Non-pigmented ciliary epithelial cell (primary cell): ENCODE measurements at regions not wholly inside any gene's neighbourhood (a gene's known extent, or its start where the extent isn't known, plus 50 kb on each side); places are given as distances from the start of the nearest gene placed in this dataset.

Experiments
- DNase-seq: peaks from one replicate; pipeline ENCODE4 v3.0.0-alpha.2; 2010; ENCODE audit warnings: low read depth

GRCh38 chr2:143909577-143910353 lies 610.2 kb downstream of the ZEB2 start:
- DNase-seq: no peak

DNA sequence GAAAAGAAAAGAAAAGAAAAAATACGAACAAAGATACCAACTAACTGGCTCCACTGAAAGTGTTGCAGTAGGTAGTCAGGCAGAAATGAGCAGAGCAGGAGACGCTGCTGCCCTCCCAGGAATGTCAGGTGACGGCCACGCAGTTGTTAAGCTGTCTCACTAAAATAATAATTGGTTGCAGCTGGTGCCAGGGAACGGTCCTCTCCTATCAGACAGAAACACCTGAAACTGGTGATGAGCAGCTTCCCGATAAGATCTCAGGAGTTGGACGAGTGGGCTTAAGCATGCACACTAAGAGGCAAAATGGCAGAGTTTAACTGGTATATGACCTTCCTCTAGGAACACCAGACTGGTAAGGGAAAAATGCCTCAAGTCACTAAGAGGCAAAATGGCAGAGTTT lies 611.1 kb downstream of the ZEB2 start:
- DNase-seq: no peak

DNA sequence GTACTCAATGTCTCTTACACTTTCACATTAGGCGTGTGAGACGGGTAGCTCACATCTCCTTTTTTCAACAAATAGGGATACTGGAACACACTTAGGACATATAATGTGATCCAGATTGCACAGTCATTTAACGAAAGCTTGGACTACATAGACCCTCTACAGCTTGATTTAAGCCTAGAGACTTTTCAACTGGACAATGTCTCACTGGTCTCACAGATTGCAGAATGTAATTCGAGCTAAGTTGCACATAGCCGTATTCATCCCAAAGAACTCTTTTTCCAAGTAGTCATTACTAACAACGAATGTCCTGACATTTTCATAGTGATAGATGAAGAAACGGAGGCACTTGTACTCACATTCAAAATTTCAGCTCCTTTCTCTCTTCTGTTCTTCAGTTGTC lies 612.1 kb downstream of the ZEB2 start:
- DNase-seq: peak; percentile 54

DNA sequence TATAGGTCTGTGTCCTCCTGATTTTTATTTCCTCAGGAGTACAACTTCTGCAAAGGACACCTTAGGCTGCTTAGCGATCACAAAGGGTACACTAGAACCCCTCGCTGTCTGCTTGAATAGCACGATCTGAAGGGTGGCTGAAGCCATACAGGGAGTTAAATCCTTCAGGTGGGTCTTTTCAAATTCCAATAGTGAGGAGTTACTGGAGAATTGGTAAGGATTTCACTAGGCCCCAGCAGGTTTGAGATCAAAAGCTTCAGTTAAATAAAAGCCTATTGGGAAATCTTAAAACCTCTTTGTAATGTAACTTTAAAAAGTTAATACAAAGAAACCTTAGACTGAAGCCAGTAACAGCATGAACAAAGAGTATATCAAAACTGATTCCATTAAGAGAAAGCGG lies 613.1 kb downstream of the ZEB2 start:
- DNase-seq: no peak

DNA sequence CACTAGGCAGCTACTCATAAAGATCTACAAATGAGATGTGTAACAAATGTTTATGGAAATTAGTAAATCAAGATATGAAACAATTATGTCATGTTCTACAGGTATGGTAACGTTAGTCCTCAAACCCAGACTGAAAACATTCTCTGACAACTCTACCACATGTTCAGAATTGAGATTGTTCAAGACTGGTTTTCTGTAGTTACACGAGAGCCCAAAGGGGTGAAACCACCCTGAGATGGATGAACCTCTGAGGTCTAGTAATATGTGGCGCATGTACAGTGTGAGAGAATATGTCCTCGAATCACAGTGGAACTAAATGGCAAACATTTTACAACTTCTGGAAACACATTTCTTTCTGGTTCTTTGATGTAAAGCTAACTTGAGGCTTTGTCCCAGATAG lies 614.3 kb downstream of the ZEB2 start:
- DNase-seq: no peak

DNA sequence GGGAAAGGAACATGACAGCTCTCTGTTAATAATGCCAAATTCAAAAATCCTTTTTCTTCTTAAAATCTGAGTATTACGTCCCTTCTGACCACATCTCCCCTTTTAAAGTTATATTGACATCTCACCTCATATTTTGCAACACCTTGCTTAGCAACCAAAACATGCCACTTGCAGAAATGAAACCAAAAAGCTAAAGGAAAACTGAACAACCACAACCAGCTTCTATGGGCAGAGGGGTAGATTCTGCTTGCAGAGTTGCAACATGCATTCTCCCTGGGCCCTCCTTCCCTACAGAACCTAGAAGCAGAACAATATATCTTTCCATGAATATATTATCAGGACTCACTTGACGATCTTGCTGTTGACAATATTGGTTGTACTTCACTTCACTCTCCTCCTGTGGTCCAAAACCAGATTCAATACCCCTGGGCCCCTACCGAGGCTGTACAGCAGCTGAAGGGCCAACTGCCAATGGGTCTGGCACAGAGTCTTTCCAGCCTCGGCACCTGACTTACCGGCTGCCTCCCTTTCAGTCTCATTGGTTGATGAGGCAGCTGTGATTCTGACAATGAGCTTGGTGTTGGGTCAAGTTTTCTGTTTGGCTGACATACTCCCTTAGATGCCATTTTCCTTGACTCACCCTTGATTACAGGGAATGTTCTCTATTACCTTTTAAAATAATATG lies 616.6 kb downstream of the ZEB2 start:
- no peak for DNase-seq

GRCh38 chr2:143901185-143901842 lies 618.6 kb downstream of the ZEB2 start:
- DNase-seq: peak; percentile 74

GRCh38 chr2:143899987-143900386 lies 619.9 kb downstream of the ZEB2 start:
- no peak for DNase-seq

DNA sequence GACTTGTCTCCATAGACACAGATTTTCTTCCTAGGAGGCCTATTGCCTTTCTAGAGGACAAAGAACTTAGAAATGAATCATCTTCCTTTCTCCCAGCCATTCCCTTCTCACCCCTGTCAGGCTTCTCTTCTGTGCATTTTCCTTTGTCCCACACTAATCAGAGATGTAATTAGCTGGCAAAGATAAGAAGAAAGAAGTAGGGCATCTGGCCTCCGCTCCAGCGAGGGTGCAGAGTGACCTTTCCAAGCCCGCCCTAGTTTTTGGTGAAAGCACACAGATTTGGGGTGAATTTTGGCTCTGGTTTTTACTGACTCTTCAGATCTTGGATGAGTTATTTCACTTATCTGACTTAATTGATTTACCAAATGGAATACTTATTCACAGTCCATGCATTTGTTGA lies 626.5 kb downstream of the ZEB2 start:
- DNase-seq: no peak

GRCh38 chr2:143891879-143892308 lies 628.0 kb downstream of the ZEB2 start:
- DNase-seq: no peak

GRCh38 chr2:143890798-143891197 lies 629.1 kb downstream of the ZEB2 start:
- DNase-seq: no peak

- DNase-seq: no peak
These were observed 630.7 kb downstream of the ZEB2 start for GRCh38 chr2:143889216-143889615.

DNA sequence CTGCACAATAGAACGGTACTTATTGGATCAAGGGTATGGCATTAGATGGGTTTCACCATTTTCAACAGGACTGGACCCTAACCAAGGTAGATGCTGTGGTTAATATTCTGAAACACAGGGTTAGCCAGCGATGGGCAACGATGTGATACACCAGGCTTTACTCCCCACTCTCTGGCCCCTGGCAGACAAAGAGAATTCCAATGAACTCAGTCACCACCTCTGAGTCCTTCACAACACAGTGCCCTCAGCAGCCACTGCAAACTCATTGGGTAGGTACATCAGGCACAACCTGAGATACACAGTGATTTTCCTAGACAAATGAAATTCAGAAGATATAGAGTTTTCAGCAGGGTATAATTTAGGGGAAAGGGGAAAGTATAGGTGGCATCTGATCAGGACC lies 634.5 kb downstream of the ZEB2 start:
- no peak for DNase-seq

- DNase-seq: no peak
These were observed 638.7 kb downstream of the ZEB2 start for GRCh38 chr2:143881246-143881645.

- no peak for DNase-seq
These were observed 641.9 kb downstream of the ZEB2 start for GRCh38 chr2:143877876-143878530.

DNA sequence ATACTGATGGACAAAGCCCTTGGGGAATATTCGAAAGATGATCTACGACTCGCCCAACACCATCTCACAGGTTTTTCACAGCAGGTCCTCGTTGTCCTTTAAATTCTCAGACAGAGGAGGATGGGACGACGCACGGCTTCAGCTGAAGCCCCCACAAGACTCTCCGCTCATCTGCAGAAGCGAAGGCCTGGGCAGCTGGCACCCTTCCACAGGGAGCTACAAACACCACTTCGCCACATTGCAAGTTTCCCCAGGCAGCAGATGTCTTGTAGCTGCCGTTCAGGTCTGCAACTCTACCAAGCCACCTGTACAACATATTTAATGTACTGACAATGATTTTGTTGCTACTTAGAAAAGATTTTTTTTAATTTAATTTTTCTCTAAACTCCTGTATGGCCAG lies 642.9 kb downstream of the ZEB2 start:
- no peak for DNase-seq

- DNase-seq: no peak
These were observed 644.4 kb downstream of the ZEB2 start for GRCh38 chr2:143875295-143876233.

DNA sequence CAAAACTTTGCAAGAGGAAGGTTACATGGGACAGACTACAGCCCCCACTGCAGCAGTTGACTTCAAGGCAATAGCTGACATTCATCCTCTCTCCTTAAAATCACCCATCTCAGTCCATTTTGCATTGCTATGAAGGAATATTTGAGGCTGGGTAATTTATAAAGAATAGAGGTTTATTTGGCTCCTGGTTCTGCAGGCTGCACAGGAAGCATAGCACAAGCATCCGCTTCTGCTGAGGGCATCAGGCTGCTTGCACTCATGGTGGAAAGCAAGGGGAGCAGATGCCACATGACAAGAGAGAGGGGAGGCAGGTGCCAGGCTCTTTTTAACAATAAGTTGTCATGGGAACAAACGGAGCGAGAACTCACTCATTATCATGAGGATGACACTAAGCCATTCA lies 646.0 kb downstream of the ZEB2 start:
- no peak for DNase-seq

DNA sequence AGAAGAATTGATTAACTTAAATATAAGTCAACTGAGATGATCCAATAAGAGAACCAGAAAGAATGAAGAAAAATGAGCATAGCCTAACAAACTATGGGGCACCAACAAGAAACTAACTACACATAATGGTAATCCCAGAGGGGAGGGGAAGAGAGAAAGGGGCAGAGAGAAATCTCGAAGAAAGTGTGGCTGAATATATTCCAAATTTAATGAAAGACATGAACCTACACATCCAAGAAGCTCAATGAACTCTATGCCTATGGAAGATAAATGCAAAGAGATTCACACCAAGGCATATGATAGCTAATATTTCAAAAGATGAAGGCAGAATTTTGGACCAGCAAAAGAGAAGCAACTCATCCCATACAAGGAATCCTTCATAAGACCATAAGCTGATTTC lies 649.2 kb downstream of the ZEB2 start:
- DNase-seq: no peak

- DNase-seq: no peak
These were observed 662.9 kb downstream of the ZEB2 start for GRCh38 chr2:143856978-143857377.

GRCh38 chr2:143852759-143853158 lies 667.2 kb downstream of the ZEB2 start:
- no peak for DNase-seq

- DNase-seq: no peak
These were observed 669.8 kb downstream of the ZEB2 start for GRCh38 chr2:143850084-143850483.
